GM04503 (cell line): ENCODE measurements at regions not wholly inside any gene's neighbourhood (a gene's known extent, or its start where the extent isn't known, plus 50 kb on each side); places are given as distances from the start of the nearest gene placed in this dataset.

Experiments used
- DNase-seq: peaks from one replicate; pipeline ENCODE4 v3.0.0-alpha.2; 2012; ENCODE audit warnings: low read depth

DNA sequence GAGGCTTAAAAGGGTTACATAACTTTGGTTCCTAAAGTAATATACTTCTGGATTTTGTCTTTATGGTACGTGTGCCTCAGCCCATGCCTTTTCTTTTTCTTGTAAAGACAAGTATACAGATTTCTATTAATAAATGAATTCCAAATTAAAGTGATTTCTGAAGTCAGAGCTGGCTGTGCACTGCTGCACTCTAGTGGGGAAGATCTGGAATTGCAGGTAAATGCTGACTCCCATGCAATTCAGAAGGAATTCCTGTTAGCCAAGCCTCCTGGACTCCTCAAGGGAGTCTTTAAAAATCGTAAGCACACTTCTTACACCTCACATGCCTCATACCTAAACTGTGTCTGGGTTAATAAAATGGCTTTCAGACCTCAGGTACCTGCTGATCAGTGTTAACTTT lies 118.4 kb upstream of the SLC7A1 start:
- DNase-seq = no peak

DNA sequence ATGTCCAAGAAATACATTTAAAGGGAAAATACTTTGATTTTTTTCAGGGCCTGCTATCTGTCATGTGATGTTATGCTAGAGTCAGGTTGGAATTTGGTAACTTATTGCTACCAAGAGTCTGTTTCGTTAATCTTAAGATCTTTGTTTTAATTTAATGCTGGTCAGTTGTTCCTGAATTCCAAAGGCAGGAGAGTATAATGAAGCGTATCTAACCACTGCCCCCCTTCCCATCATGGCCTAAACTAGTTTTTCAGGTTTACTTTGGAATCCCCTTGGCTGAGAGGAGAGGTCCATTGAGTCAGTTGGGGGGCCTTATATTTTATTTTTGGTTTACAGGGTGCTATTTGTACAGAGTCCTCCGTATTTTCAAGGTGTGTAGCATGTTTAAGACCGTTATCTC lies 116.3 kb upstream of the SLC7A1 start:
- DNase-seq = no peak

DNA sequence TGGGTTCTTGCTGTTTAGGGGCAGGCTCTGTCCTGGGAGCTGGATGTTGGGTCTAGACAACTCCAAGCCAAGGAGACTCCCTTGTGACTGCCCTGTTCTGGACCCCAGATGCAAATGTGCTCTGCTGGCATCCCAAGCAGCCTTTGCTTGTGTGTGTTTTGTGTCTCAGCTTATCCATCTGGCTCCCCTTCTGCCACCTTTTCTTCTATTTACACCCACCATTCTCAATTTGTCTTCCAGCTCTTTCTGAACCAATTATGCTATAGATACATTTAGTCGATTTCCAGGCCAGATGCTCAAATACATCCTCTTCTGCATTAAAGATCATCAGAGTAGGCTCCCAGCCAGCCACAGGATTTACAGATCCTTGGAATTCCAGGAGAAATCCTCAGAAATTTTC lies 115.0 kb upstream of the SLC7A1 start:
- no peak for DNase-seq

DNA sequence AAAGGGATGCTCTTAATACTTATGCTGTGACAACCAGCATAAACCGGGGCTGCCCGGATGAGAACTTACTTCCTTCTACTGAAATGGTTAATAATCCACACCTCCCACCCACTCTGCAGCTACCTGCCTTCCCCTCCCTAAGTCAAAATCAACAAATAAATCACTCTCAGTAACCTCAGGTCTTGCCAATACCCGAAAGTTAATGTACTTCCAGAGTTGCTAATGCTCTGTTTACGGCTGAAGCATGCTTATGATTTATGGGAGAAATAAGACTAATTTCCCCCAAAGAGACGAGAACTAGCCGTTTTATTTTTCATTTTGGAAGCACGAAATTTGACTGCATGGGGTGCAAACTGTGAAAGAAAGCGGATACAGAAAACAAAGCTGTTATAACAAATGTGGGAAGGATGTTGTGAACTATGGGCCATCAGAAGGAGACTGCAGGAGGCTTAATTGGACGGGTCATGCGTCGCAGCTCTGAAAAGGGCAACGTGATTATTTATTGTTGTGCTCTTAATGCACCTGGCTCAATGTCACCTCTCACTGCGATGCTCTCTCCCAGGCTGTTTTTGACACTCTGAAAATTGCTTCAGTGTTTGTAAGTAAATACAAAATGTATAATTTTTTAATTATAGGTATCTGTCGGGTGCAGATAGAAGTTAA lies 114.0 kb upstream of the SLC7A1 start:
- no peak for DNase-seq

DNA sequence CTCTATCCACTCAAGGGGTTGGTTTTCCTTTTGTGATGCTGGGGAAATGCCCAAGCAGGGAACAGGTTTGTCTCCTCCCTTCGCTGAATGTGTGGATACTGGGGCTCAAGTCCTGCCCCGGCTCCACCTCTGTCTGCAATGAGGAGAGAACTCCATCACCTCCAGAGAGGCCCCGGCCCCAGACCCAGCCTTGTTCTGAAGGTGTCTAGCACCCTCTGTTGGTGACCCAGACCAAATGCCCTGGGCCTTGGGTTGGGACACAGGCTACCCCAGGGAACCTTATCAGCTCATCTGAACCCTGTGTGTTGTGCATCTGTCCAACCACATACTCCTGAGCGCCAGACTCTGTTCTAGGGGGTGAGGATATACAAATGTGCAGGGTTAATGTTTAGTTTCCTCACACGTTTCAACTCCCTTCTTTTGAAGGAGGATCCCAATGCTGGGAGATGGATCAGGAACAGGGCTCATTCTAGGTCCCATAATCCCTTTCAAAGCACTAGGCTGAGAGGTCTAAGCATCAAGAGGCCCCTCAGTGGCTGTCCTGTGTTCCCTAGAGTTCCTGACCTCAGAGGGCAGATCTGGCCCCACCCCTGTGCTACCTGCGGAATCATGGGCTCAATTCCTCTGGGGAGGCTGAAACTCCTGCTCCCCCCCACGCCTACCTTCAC lies 112.5 kb upstream of the SLC7A1 start:
- no peak for DNase-seq

DNA sequence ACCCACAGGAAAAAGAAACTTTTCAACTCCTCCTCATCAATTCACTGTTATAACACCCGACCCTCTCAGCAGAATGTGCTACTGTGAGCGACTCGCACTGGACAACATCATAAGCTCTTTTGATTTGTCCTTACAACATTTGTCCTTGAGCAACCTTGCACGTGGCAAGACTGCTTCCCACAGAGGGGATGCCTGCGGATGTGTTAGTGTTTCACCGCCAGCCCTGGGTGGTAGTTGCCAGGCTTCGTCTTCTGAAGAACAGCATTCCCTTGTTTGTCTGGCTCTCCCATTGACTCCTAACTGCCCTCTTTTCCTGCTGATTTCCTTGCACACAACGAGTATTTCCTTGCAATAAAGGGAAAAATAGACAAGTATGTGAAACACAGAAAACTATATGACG lies 111.4 kb upstream of the SLC7A1 start:
- DNase-seq = no peak

DNA sequence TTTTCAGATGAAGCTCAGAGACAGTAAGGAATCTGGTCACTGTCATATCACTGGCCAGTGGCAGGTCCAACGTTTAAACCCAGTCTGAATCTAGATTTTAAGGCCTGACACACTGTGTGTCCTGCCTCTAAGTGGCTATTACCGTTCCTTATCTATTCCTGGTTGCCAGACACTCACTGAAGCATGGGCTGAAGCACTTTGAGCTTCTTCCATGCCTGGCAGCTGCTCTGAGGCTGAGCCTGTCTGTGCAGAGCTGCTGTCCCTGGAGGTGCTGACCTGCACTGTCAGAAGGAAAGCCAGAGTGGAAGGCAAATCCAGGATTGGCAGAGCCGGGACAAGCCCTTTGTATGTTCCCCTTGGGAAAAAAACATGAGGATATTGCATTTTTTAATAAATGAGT lies 109.2 kb upstream of the SLC7A1 start:
- no peak for DNase-seq

DNA sequence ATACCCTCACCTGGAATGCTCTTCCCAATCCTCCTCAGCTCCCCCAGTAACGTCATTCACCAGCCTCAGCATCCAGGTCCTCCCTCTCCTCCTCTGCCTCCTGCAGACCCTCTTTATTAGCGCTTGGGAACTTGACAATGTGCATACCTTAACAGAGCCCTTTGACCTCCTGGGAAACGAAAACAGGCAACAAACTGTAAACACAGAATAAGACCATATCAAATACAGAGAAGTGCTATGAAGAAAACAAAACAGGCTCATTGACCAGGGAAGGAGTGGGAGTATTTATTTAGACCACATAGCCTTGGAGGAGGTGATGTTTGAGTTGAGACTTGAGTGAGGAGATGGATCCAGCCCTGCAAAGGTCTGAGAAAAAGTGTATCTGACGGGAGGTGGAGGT lies 107.9 kb upstream of the SLC7A1 start:
- DNase-seq = no peak

DNA sequence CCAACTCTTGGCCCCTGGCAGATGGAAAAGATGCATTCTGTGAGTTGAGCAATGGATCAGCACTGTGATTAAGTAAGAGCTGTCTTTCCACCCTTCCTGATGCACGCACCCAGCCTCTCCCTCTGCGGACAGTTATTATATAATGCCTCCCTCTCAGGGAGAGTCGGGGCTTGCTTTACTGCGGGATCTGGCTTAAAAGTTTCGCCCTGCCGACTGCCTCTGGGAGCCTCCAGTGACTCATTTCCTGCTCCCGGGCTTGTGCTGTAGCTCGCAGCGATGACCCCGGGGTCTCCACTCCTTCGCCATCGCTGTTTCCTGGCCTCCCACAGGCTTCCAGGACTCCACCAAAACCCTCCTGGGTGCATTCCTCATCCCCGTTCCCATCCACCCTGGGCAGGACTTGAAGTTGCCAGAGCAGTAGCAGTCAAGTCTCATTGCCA lies 107.4 kb upstream of the SLC7A1 start:
- DNase-seq = peak; percentile 80

DNA sequence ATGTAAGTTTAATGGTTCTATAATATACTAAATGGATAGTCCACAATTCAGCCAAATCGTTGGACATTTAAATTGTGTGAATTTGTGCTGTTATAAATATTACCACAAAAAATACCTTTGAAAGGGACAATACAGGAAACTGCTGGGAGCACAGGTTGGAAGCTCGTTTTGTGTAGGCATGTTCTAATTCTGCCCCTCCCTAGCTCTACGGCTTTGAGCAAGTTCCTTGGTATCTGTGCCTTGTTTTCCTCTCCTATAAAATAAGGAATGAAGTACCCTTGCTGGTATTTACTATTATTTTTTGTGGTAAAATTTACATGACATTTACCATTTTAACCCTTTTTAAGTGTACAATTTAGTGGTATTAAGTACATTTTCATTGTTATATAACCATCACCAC lies 102.6 kb upstream of the SLC7A1 start:
- DNase-seq = no peak

DNA sequence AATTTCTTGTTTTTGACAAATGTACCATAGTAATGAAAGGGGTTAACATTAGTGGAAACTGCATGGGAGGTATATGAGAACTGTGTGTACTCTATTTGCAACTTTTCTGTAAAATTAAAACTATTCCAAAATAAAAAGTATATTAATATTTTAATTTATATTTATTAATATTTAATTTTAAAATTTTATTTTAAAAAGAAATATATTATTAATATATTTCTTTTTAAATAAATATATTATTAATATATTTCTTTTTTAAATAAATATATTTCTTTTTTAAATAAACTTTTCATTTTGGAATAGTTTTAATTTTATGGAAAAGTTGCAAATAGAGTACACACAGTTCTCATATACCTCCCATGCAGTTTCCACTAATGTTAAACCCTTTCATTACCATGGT lies 101.1 kb upstream of the SLC7A1 start:
- DNase-seq = no peak

DNA sequence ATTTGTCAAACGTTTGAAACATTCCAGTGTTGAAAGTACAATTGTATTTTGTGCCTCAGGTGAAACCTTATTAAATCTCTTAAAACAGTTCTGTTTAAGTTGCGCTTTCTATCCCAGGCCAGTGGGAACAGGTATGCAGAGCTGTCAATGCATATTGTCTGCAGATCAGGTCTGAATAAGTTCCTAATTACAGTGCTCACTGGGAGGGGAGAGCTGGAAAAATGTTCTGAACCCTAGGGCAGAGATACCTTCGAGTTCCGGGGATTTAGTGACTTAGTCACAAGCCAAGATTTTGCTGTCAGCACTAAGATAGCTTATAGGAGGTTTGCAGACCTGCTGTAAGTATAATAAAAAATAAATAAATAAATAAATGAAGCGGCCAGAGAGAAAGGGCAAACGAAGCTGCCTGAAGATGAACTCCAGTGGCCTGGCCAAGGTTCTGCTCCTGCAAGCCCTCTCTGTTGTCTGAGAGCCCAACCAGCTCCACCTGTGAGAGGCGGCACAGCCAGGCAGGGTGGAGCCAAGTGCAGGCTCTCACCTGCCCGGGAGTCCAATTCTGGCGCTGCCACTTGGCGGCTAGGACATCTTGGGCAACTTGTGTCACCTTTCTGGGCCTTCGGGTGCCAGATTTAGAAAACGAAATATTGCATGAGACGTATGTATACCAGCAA lies 97.9 kb upstream of the SLC7A1 start:
- DNase-seq = no peak

DNA sequence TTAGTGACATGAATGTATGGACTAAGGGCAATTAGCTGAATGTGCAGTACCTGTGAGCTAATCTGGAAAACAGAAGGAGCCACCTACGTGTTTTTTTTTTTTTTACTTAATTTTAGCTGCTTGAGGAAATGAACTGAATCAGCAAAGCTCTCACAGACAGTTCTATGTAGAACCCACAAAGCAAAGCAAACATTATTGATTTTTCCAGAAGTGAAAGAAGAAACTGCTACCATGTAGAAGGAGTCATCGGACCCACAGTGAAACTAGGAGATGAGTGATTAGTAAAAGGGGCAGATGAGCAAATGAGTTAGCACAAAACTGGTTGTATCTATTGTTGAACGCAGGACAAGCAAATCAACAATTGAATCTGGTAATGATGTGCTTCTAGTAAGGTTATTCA lies 94.1 kb upstream of the SLC7A1 start:
- no peak for DNase-seq

DNA sequence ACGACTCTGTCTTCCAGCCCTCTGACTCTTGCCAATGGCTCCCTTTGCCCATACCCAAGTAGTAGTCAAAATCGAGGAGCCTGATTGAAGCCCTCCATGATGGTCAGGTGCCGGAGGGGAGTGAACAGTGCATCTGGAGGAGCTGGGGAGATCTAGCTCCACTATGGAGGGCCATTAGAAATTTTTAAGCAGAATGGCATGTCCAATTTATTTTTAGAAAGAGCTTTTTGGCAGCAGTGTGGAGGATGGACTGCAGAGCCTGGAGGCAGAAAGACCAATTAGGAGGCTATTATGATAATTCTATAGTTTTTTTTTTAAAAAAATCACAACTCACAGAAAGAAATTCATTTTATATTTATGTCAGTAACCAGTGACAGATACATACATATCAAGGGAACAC lies 92.7 kb upstream of the SLC7A1 start:
- DNase-seq = no peak

DNA sequence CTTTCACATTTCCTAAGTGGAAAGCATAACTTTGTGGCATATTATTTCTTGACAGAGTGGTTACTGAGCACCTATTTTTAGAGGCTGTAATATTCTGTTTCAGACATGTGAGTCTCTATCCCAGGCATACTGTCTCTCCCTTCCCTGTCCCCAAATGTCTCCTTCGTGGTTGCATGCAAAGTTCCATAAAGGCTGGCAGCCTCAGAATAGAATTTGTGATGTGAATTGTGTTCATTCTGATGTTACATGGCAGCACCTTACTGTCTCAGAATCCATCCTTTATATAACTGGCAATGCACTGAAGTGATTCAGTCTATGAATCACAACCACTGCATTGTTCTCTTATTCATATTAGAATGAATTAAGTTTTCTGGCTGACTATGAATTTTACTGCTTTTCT lies 89.0 kb upstream of the SLC7A1 start:
- no peak for DNase-seq

DNA sequence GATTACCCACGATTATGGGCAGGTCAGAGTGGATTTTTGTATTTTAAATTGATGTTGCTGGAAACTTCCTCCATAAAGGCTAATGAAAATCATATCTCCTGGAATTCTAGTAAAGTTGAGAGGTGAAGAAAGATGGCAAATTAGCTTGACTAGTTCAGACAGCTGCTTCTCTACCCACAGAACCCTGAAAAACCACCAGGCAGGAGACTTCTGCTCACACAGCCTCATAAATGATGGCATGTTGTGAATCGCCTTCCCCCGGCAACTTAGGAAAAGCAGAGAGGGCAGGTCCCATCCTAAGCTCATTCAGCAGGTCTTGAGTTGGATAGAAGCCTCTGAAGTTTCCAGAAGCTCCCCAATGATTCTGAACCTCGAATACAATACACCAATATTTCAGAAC lies 87.6 kb upstream of the SLC7A1 start:
- no peak for DNase-seq

DNA sequence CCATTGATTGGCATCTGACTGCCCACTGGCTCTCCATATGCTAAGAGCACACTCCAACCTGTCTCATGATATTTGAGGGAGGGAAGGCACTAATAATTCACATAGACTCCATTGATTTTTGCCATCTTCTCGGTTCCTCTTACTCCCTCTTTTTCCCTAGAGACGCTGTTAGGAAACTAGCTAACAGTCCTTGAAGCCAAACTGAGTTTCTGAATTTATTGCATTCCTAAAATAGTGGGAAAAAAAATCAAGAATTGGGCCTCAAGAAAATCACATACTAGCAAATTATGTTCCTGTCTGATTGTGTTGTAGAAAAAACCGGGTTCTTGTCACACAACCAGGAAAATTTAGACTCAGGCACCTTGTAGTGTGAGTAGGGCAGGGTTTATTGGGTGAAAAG lies 86.4 kb upstream of the SLC7A1 start:
- no peak for DNase-seq

DNA sequence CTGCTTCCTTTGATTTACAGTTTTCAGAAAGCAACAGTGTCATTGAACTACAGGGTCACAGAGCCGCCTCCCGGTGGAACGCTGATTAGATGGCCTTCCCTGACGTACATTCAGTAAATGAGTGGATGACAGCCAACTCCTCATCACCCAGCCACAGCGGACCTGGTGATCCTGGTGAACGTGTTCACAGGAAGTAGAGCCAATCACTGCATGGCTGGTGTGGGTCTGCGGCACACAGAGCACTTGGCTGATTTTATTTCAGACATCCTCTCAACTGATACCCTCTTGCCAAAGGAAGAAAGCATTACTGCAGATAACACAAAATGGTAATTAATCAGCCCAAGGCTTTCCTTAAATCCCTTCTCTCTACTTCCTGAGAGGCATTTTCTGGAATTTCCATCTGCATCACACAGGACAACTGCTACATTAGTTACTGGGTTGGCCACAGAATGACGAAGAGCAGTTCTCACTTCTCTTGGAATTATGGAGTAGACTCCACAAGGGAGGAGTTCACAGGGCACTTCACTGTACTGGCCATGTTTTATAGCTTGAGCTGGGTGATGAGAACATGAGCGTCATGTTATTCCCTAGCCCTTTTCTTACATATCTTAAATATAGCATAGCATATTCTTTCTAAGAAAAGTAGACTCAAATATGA lies 84.0 kb upstream of the SLC7A1 start:
- DNase-seq = no peak

DNA sequence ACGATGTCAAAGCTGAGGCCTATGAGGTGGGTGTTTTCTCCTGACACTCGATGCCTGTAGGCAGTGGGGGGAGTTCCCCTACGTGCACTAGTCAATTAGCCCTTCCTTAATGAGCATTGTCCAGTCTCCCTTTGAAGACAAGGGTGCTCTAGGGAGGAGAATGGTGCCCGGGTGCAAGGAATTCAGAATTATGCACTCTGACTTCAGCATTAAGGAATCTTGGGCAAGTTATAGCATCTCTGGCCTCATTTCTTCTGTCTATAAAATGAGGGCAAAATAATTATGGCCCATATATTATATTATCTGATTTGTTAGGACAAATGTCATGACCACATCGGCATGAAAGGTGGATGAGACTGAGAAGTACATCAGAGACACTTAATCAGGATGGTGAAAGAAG lies 82.1 kb upstream of the SLC7A1 start:
- no peak for DNase-seq

DNA sequence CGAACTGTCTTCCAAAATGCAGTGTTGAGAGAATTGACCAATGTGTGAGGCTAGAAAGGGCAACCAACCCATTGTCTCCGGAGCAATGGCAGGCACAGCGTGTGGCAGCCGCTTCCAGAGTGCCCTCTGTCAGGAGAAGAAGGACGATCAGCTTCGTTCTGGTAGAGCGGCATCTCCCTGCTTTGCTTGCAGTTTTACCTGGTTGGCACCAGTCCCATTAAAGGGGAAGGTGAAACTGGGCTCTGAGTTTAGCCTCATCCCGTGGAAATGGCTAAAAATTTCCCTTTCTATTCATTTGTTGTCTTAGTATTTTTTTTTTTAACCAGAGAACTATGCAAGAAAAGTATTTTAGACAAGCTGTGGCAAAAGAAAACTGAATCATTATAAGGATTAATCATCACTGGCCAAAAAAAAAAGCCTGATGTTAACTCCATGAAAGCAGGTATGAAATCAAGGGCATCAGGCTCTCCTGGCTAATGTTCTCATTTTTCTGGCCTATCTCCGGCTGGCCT lies 81.5 kb upstream of the SLC7A1 start:
- DNase-seq = no peak

DNA sequence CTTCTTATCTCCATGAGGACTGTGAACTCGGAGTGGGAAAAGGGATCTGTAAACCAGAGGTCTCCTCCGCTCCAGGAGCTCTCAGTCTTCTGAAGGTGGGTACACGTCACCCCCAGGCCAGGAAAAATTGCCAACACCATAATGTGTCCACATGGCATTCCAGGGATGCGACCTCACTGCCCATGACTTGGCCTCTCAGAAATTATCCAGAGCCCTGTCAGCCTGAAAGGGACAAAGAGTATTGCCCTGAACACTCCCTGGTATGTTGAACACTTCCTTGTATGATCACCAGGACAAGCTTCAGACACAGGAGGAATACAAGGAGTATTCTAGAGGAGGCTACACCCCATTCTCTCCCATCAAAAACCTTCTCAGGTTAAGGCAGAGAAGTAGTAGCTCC lies 81.0 kb upstream of the SLC7A1 start:
- DNase-seq = peak; percentile 56

DNA sequence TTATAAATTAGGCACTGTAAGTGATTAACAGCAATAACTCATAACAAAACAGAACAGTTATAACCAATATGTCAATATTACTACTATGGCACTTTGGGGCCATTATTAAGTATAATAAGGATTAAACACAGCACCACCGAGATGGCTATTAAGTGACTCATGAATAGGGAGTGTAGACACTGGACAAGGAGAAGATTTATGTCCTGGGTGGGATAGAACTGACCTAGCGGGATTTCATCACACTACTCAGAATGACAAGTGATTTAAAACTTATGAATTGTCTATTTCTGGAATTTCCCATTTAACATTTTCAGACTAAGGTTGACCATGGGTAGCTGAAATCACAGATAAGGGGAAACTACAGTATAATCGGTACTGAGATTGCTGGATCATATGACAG lies 79.0 kb upstream of the SLC7A1 start:
- no peak for DNase-seq

DNA sequence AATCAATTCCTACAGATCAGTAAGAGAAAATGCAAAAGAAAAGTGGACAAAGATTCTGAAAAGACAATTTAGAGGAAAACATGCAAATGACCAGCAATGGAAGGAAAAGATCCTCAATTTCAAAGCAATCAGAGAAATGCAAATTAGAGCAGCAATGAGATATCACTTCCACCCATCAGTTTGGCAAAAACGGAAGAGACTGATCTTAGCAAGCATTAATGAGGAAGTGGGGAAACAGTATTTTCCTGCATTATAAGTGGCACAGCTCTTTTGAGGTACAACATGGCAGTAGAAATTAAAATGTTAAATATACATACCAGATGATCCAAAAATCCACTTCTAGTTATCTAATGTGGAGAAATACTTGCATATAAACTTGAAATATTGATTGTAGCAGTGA lies 69.1 kb upstream of the SLC7A1 start:
- no peak for DNase-seq
